ENCODE measurements at regions not wholly inside any gene's neighbourhood (a gene's known extent, or its start where the extent isn't known, plus 50 kb on each side); places are given as distances from the start of the nearest gene placed in this dataset.
"Not testable (repeated sequence)": the region's sequence is repeated elsewhere in the genome, so short reads cannot be mapped to it uniquely, and the experiment has no call there.

DNA sequence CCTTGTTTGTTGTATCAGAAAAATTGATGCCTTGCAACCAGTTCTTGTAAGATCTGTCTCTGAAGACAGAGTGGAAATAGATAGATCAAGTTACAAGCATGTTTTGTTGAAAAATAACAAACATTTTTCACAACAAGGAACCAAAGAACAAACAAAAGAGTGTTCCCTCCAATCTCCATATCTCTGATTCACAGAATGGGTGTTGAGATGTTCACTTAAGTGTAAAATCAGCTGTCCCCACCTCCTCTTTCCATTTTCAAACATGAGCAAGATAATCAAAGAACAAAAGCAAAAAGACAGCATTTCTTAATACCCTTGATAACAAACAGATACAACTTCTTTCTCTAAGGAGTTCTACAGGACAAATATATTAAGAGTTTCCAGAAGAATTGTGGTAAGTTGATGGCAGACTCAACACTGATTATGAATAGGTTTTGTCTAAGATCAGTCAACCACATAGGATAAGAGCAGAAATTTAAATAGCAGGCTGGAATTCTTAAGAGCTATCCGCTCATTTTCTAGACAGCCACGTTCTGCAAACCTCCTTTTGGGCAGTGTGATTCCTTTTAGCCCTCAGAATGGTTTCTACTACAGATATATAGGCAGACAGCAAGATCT is 970.9 kb upstream of the AUTS2 start:
- TF ChIP-seq TAF1 (conservative IDR thresholded peaks at IDR 0.05) (no peak), RAD21 (IDR thresholded peaks at IDR 0.05) (no peak), FOXA2 (IDR thresholded peaks at IDR 0.05) (no peak), FOXA1 (IDR thresholded peaks at IDR 0.05) (no peak)
- TF ChIP-seq, protein P1, sequence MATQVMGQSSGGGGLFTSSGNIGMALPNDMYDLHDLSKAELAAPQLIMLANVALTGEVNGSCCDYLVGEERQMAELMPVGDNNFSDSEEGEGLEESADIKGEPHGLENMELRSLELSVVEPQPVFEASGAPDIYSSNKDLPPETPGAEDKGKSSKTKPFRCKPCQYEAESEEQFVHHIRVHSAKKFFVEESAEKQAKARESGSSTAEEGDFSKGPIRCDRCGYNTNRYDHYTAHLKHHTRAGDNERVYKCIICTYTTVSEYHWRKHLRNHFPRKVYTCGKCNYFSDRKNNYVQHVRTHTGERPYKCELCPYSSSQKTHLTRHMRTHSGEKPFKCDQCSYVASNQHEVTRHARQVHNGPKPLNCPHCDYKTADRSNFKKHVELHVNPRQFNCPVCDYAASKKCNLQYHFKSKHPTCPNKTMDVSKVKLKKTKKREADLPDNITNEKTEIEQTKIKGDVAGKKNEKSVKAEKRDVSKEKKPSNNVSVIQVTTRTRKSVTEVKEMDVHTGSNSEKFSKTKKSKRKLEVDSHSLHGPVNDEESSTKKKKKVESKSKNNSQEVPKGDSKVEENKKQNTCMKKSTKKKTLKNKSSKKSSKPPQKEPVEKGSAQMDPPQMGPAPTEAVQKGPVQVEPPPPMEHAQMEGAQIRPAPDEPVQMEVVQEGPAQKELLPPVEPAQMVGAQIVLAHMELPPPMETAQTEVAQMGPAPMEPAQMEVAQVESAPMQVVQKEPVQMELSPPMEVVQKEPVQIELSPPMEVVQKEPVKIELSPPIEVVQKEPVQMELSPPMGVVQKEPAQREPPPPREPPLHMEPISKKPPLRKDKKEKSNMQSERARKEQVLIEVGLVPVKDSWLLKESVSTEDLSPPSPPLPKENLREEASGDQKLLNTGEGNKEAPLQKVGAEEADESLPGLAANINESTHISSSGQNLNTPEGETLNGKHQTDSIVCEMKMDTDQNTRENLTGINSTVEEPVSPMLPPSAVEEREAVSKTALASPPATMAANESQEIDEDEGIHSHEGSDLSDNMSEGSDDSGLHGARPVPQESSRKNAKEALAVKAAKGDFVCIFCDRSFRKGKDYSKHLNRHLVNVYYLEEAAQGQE (IDR thresholded peaks at IDR 0.05) = no peak
- DNase-seq (ENCODE audit: low spot score) = no peak
- WGBS = 59% methylated on average over 2 of the region's 2 CpGs
- peaks cover 0 to 2% (median 0%) of the 10 kb centered on the region in 4 donors for H3K27me3 ChIP-seq (ENCODE audit: control insufficient read depth in 4 of 4, insufficient read depth in 4 of 4, low read length in 3 of 4)
- no peak overlapping the region for H3K9ac ChIP-seq (ENCODE audit: low read depth in 1 of 2, low read length in 2 of 2)
- no peaks in the 10 kb centered on the region for H3K36me3 ChIP-seq (ENCODE audit: control insufficient read depth in 4 of 4, insufficient read depth in 3 of 4, low read depth in 1 of 4, low read length in 3 of 4)
- H3K9me3 ChIP-seq (ENCODE audit: control insufficient read depth in 4 of 4, low read length in 3 of 4) = no peaks in the 10 kb centered on the region
- no peaks in the 10 kb centered on the region for H3K4me1 ChIP-seq (ENCODE audit: control insufficient read depth in 4 of 4, insufficient read depth in 4 of 4, low read length in 3 of 4)
- H3K4me3 ChIP-seq (ENCODE audit: low read depth in 1 of 3, low read length in 3 of 3) = no peak overlapping the region
- no peak overlapping the region for H3K27ac ChIP-seq (ENCODE audit: low read depth in 1 of 2, low read length in 2 of 2)

DNA sequence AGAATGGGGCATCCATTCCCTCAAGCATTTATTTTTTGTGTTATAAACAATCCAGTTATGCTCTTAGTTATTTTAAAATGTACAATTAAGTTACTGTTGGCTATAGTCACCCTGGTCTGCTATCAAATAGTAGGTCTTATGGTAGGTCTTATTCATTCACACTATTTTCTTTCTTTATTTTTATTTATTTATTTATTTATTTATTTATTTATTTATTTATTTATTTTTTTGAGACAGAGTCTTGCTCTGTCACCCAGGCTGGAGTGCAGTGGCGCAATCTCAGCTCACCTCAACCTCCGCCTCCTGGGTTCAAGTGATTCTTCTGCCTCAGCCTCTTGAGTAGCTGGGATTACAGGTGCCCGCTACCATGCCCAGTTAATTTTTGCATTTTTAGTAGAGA is 967.4 kb upstream of the AUTS2 start:
- not testable (repeated sequence) for DNase-seq (ENCODE audit: low spot score); H3K9ac ChIP-seq (ENCODE audit: low read depth in 1 of 2, low read length in 2 of 2); H3K9me3 ChIP-seq (ENCODE audit: control insufficient read depth in 4 of 4, low read length in 3 of 4); H3K27me3 ChIP-seq (ENCODE audit: control insufficient read depth in 4 of 4, insufficient read depth in 4 of 4, low read length in 3 of 4); H3K27ac ChIP-seq (ENCODE audit: low read depth in 1 of 2, low read length in 2 of 2); H3K4me1 ChIP-seq (ENCODE audit: control insufficient read depth in 4 of 4, insufficient read depth in 4 of 4, low read length in 3 of 4); H3K4me3 ChIP-seq (ENCODE audit: low read depth in 1 of 3, low read length in 3 of 3); H3K36me3 ChIP-seq (ENCODE audit: control insufficient read depth in 4 of 4, insufficient read depth in 3 of 4, low read depth in 1 of 4, low read length in 3 of 4)
- WGBS = 96% methylated on average over 3 of the region's 3 CpGs

DNA sequence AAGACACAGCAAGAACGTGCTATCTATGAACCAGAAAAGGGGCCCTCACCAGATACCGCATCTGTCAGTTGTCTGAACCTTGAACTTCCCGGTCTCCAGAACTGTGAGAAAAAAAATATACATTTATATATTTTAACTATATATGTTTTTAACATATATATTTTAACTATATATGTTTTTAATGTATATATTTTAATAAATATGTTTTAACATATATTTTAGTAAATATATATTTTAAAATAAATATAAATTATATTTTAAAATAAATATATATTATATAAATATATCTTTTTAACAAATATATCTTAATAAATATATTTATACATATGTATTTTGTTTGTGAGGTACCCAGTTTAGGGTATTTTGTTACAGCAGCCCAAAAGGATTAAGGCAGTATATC is 958.2 kb upstream of the AUTS2 start:
- Histone ChIP-seq H3K27me3 (ENCODE audit: control insufficient read depth in 4 of 4, insufficient read depth in 4 of 4, low read length in 3 of 4) (no peaks in the 10 kb centered on the region), H3K9ac (ENCODE audit: low read depth in 1 of 2, low read length in 2 of 2) (no peak overlapping the region), H3K27ac (ENCODE audit: low read depth in 1 of 2, low read length in 2 of 2) (no peak overlapping the region), H3K4me1 (ENCODE audit: control insufficient read depth in 4 of 4, insufficient read depth in 4 of 4, low read length in 3 of 4) (no peaks in the 10 kb centered on the region), H3K9me3 (ENCODE audit: control insufficient read depth in 4 of 4, low read length in 3 of 4) (peaks cover 0 to 1% (median 0%) of the 10 kb centered on the region in 4 donors), H3K36me3 (ENCODE audit: control insufficient read depth in 4 of 4, insufficient read depth in 3 of 4, low read depth in 1 of 4, low read length in 3 of 4) (no peaks in the 10 kb centered on the region), H3K4me3 (ENCODE audit: low read depth in 1 of 3, low read length in 3 of 3) (no peak overlapping the region)
- TF ChIP-seq HNF4A (conservative IDR thresholded peaks at IDR 0.05) = no peak
- TF ChIP-seq HNF4G (IDR thresholded peaks at IDR 0.05) = no peak
- TF ChIP-seq RAD21 (IDR thresholded peaks at IDR 0.05) = no peak
- TF ChIP-seq FOXA1 (IDR thresholded peaks at IDR 0.05) = no peak
- TF ChIP-seq, protein P1 (IDR thresholded peaks at IDR 0.05) = no peak
- no peak for TF ChIP-seq SP1 (IDR thresholded peaks at IDR 0.05)
- no peak for TF ChIP-seq JUND (IDR thresholded peaks at IDR 0.05)
- no peak for TF ChIP-seq RXRA (IDR thresholded peaks at IDR 0.05)
- TF ChIP-seq NR2F2 (IDR thresholded peaks at IDR 0.05) = no peak
- no peak for TF ChIP-seq FOXA2 (IDR thresholded peaks at IDR 0.05)
- no peak for TF ChIP-seq GABPA (IDR thresholded peaks at IDR 0.05 in 1 of 2, conservative IDR thresholded peaks at IDR 0.05 in 1 of 2)
- TF ChIP-seq, protein P2, sequence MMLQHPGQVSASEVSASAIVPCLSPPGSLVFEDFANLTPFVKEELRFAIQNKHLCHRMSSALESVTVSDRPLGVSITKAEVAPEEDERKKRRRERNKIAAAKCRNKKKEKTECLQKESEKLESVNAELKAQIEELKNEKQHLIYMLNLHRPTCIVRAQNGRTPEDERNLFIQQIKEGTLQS (IDR thresholded peaks at IDR 0.05) = no peak
- no peak for TF ChIP-seq EGR1 (IDR thresholded peaks at IDR 0.05; ENCODE audit: low read depth in 2 of 2)
- TF ChIP-seq, protein P3, sequence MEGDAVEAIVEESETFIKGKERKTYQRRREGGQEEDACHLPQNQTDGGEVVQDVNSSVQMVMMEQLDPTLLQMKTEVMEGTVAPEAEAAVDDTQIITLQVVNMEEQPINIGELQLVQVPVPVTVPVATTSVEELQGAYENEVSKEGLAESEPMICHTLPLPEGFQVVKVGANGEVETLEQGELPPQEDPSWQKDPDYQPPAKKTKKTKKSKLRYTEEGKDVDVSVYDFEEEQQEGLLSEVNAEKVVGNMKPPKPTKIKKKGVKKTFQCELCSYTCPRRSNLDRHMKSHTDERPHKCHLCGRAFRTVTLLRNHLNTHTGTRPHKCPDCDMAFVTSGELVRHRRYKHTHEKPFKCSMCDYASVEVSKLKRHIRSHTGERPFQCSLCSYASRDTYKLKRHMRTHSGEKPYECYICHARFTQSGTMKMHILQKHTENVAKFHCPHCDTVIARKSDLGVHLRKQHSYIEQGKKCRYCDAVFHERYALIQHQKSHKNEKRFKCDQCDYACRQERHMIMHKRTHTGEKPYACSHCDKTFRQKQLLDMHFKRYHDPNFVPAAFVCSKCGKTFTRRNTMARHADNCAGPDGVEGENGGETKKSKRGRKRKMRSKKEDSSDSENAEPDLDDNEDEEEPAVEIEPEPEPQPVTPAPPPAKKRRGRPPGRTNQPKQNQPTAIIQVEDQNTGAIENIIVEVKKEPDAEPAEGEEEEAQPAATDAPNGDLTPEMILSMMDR (IDR thresholded peaks at IDR 0.05; ENCODE audit: low read depth, low read length, missing input control) = no peak
- TF ChIP-seq, protein P4, sequence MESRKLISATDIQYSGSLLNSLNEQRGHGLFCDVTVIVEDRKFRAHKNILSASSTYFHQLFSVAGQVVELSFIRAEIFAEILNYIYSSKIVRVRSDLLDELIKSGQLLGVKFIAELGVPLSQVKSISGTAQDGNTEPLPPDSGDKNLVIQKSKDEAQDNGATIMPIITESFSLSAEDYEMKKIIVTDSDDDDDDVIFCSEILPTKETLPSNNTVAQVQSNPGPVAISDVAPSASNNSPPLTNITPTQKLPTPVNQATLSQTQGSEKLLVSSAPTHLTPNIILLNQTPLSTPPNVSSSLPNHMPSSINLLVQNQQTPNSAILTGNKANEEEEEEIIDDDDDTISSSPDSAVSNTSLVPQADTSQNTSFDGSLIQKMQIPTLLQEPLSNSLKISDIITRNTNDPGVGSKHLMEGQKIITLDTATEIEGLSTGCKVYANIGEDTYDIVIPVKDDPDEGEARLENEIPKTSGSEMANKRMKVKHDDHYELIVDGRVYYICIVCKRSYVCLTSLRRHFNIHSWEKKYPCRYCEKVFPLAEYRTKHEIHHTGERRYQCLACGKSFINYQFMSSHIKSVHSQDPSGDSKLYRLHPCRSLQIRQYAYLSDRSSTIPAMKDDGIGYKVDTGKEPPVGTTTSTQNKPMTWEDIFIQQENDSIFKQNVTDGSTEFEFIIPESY (IDR thresholded peaks at IDR 0.05) = no peak
- no peak for DNase-seq (ENCODE audit: low spot score)
- WGBS = 89% methylated on average over 3 of the region's 3 CpGs
